ENCODE measurements at regions not wholly inside any gene's neighbourhood (a gene's known extent, or its start where the extent isn't known, plus 50 kb on each side); places are given as distances from the start of the nearest gene placed in this dataset.

DNA sequence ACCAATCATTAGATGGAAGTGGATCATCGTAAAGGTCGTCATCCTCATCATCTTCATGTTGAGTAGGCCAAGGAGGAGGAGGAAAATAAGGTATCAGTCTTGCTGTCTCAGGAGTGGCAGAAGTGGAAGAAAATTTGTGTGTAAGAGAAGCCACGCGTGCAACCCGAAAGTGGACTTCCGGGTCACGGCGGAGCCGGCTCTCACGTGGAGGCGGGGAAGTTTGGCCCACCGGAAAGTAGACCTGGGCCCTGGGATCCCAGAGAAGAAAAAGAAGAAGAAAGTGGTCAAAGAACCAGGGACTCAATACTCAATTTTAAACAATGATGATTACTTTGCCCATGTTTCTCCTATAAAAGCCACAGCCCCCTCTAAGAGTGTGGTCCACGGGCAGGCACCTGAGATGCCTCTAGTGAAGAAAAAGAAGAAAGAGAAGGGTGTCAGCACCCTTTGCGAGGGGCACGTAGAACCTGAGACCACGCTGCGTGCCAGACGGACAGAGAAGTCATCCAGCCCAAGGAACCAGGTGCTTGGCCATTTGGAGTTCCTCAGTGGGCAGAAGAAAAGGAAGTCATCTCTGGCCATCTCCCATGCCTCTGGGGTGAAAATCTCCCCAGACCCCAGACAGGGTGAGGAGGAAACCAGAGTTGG, 365.8 kb downstream of the BCAT1 start:
- Histone ChIP-seq H3K79me1 (ENCODE audit: low read depth in 1 of 2, low read length in 2 of 2) (no peaks in the 10 kb centered on the region), H2BK15ac (ENCODE audit: low read depth, low read length) (no peak overlapping the region), H2AFZ (replicated peaks; ENCODE audit: low read length, poor library complexity) (no peak overlapping the region), H3K4me2 (ENCODE audit: low read depth, low read length) (no peak overlapping the region), H4K8ac (ENCODE audit: low read depth in 2 of 2, low read length in 2 of 2) (no peak overlapping the region), H3K4ac (ENCODE audit: low read depth, low read length) (no peak overlapping the region), H3K23ac (ENCODE audit: low read depth, low read length) (no peak overlapping the region), H2AK5ac (ENCODE audit: low read depth, low read length) (no peak overlapping the region), H3K36me3 (ENCODE audit: control insufficient read depth, insufficient read depth, low read length) (no peaks in the 10 kb centered on the region), H3K4me1 (ENCODE audit: control insufficient read depth, insufficient read depth, low read length) (no peaks in the 10 kb centered on the region), H3K56ac (ENCODE audit: extremely low read depth, insufficient read depth, low read length) (no peak overlapping the region), H4K5ac (ENCODE audit: low read depth, low read length) (no peak overlapping the region), H2AK9ac (replicated peaks; ENCODE audit: low read depth, low read length, poor library complexity) (no peak overlapping the region), H2BK20ac (ENCODE audit: low read depth, low read length) (no peak overlapping the region), H3K18ac (ENCODE audit: low read depth, low read length) (no peak overlapping the region), H3K9me1 (ENCODE audit: insufficient read depth, low read length) (no peaks in the 10 kb centered on the region), H3K14ac (replicated peaks; ENCODE audit: low read depth, low read length) (no peak overlapping the region), H2BK5ac (ENCODE audit: low read depth, low read length, poor library complexity, severe bottlenecking) (no peak overlapping the region), H3K9ac (ENCODE audit: low read depth, low read length) (no peak overlapping the region), H4K91ac (ENCODE audit: insufficient read depth, low read depth, low read length) (no peak overlapping the region), H3K4me3 (ENCODE audit: insufficient read depth, low read depth, low read length) (no peak overlapping the region), H3K9me3 (ENCODE audit: control insufficient read depth, insufficient read depth, low read length) (peaks cover 4% of the 10 kb centered on the region), H3K27ac (ENCODE audit: insufficient read depth, low read length) (no peak overlapping the region), H4K20me1 (ENCODE audit: insufficient read depth, low read length) (no peaks in the 10 kb centered on the region), H2BK120ac (ENCODE audit: low read depth, low read length) (no peak overlapping the region), H3K27me3 (ENCODE audit: control insufficient read depth, insufficient read depth, low read length) (no peaks in the 10 kb centered on the region)
- dilution Hi-C loops (cut with HindIII; ENCODE audit: low sequenced_read_pairs, unreplicated experiment) = no loop called here
- in situ Hi-C loops (cut with MboI; ENCODE audit: low sequenced_read_pairs) = no loop called here
- CTCF ChIA-PET = interaction anchor here (0.6 kb wide), 1 partner anchor 25 kb away, joined by 4 read pairs; no protein-coding TSS in a partner anchor
- no CpG with 5 or more reads among the region's 18 CpGs for WGBS, 2 experiments (ENCODE audit: extremely low coverage in 2 of 2, insufficient read length in 1 of 2)
- TF ChIP-seq CHD1 (IDR thresholded peaks at IDR 0.05; ENCODE audit: low read depth, low read length) (no peak), SMC3 (IDR thresholded peaks at IDR 0.05; ENCODE audit: low read depth, low read length) (no peak), MAZ (IDR thresholded peaks at IDR 0.05; ENCODE audit: borderline replicate concordance, low read depth, low read length) (no peak), RFX5 (IDR thresholded peaks at IDR 0.05; ENCODE audit: low read depth, low read length) (no peak), BHLHE40 (IDR thresholded peaks at IDR 0.05; ENCODE audit: low read depth, low read length) (no peak), RAD21 (IDR thresholded peaks at IDR 0.05; ENCODE audit: low read length) (no peak), RCOR1 (IDR thresholded peaks at IDR 0.05; ENCODE audit: insufficient replicate concordance, low read length) (no peak), MAFK (IDR thresholded peaks at IDR 0.05; ENCODE audit: low read depth, low read length) (no peak), MXI1 (IDR thresholded peaks at IDR 0.05; ENCODE audit: borderline replicate concordance, low read depth, low read length) (no peak), POLR2A (IDR thresholded peaks at IDR 0.05; ENCODE audit: low read depth, low read length) (no peak), NFE2L2 (IDR thresholded peaks at IDR 0.05; ENCODE audit: low read depth, low read length) (no peak), FOS (IDR thresholded peaks at IDR 0.05; ENCODE audit: low read depth, low read length) (no peak), CEBPB (IDR thresholded peaks at IDR 0.05; ENCODE audit: low read depth, low read length) (no peak)
- TF ChIP-seq, protein P1, sequence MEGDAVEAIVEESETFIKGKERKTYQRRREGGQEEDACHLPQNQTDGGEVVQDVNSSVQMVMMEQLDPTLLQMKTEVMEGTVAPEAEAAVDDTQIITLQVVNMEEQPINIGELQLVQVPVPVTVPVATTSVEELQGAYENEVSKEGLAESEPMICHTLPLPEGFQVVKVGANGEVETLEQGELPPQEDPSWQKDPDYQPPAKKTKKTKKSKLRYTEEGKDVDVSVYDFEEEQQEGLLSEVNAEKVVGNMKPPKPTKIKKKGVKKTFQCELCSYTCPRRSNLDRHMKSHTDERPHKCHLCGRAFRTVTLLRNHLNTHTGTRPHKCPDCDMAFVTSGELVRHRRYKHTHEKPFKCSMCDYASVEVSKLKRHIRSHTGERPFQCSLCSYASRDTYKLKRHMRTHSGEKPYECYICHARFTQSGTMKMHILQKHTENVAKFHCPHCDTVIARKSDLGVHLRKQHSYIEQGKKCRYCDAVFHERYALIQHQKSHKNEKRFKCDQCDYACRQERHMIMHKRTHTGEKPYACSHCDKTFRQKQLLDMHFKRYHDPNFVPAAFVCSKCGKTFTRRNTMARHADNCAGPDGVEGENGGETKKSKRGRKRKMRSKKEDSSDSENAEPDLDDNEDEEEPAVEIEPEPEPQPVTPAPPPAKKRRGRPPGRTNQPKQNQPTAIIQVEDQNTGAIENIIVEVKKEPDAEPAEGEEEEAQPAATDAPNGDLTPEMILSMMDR (conservative IDR thresholded peaks at IDR 0.05; ENCODE audit: low read depth, low read length) = no peak
- TF ChIP-seq, protein P2, sequence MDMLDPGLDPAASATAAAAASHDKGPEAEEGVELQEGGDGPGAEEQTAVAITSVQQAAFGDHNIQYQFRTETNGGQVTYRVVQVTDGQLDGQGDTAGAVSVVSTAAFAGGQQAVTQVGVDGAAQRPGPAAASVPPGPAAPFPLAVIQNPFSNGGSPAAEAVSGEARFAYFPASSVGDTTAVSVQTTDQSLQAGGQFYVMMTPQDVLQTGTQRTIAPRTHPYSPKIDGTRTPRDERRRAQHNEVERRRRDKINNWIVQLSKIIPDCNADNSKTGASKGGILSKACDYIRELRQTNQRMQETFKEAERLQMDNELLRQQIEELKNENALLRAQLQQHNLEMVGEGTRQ (IDR thresholded peaks at IDR 0.05; ENCODE audit: low read depth, low read length) = no peak
- TF ChIP-seq, protein P3, sequence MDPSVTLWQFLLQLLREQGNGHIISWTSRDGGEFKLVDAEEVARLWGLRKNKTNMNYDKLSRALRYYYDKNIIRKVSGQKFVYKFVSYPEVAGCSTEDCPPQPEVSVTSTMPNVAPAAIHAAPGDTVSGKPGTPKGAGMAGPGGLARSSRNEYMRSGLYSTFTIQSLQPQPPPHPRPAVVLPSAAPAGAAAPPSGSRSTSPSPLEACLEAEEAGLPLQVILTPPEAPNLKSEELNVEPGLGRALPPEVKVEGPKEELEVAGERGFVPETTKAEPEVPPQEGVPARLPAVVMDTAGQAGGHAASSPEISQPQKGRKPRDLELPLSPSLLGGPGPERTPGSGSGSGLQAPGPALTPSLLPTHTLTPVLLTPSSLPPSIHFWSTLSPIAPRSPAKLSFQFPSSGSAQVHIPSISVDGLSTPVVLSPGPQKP (IDR thresholded peaks at IDR 0.05; ENCODE audit: borderline replicate concordance, low read depth, low read length) = no peak
- ATAC-seq (ENCODE audit: low read depth) = no peak
- intact Hi-C loops (cut with micrococcal nuclease) = no loop called here
- BruUV-seq (replicated peaks) = no TSS peak
- no peak for DNase-seq
- POLR2A ChIA-PET (ENCODE audit: unreplicated experiment) = no interaction called here

Data from IMR-90 (cell line).